Liver (tissue), 8 donors: ENCODE measurements at regions not wholly inside any gene's neighbourhood (a gene's known extent, or its start where the extent isn't known, plus 50 kb on each side); places are given as distances from the start of the nearest gene placed in this dataset.

Experiments used
- DNase-seq: peaks from one replicate; pipeline ENCODE4 v3.0.0-alpha.2; 2017; ENCODE audit warnings: low spot score
- H3K27ac ChIP-seq, 2 donors: one replicate each; pipeline ENCODE4 v1.7.0; 2013; ENCODE audit warnings: inconsistent platforms in 2 of 2, low read length in 2 of 2, control low read depth in 1 of 2, low read depth in 1 of 2, mild to moderate bottlenecking in 1 of 2
- H3K27me3 ChIP-seq, 4 donors: one replicate each; pipeline versions ENCODE4 v1.6.1 to v1.7.0; 2013; ENCODE audit warnings: low read length in 3 of 4, inconsistent platforms in 1 of 4, mild to moderate bottlenecking in 1 of 4, moderate library complexity in 1 of 4; ENCODE audit not compliant: control insufficient read depth in 4 of 4, insufficient read depth in 4 of 4
- H3K36me3 ChIP-seq, 4 donors: one replicate each; pipeline versions ENCODE4 v1.6.1 to v1.7.0; 2013; ENCODE audit warnings: low read length in 3 of 4, mild to moderate bottlenecking in 3 of 4, low read depth in 1 of 4, moderate library complexity in 1 of 4; ENCODE audit not compliant: control insufficient read depth in 4 of 4, insufficient read depth in 3 of 4
- H3K4me1 ChIP-seq, 4 donors: one replicate each; pipeline versions ENCODE4 v1.6.1 to v1.7.0; 2013; ENCODE audit warnings: low read length in 3 of 4, mild to moderate bottlenecking in 3 of 4, moderate library complexity in 1 of 4; ENCODE audit not compliant: control insufficient read depth in 4 of 4, insufficient read depth in 4 of 4
- H3K4me3 ChIP-seq, 3 donors: one replicate each; pipeline versions ENCODE4 v1.6.1 to v1.7.0; 2013; ENCODE audit warnings: low read length in 3 of 3, control low read depth in 1 of 3, low read depth in 1 of 3, mild to moderate bottlenecking in 1 of 3
- H3K9ac ChIP-seq, 2 donors: one replicate each; pipeline ENCODE4 v1.7.0; 2013; ENCODE audit warnings: low read length in 2 of 2, mild to moderate bottlenecking in 2 of 2, moderate library complexity in 2 of 2, control low read depth in 1 of 2, low read depth in 1 of 2
- H3K9me3 ChIP-seq, 4 donors: one replicate each; pipeline versions ENCODE4 v1.6.1 to v1.7.0; 2013; ENCODE audit warnings: low read length in 3 of 4; ENCODE audit not compliant: control insufficient read depth in 4 of 4
- CTCF ChIP-seq: fragments of 150-350 bp; IDR thresholded peaks from 2 replicates; pipeline ENCODE4 v1.5.1; 2017; ENCODE audit warnings: improper control_type of control experiment, low read depth, low read length; ENCODE audit not compliant: missing input control
- EGR1 ChIP-seq, 2 donors: IDR thresholded peaks; 2 replicates each; pipeline ENCODE4 v1.6.1; 2016 to 2018; ENCODE audit warnings: antibody characterized with exemption in 2 of 2, low read depth in 2 of 2
- FOXA1 ChIP-seq: IDR thresholded peaks from 2 replicates; pipeline ENCODE4 v1.6.1; 2016; ENCODE audit warnings: antibody characterized with exemption
- FOXA2 ChIP-seq: IDR thresholded peaks from 2 replicates; pipeline ENCODE4 v1.6.1; 2016; ENCODE audit warnings: antibody characterized with exemption
- GABPA ChIP-seq, 2 donors: IDR thresholded peaks in 1 of 2; conservative IDR thresholded peaks in 1 of 2; 2 replicates each; pipeline ENCODE4 v1.6.1; 2016; ENCODE audit warnings: antibody characterized with exemption in 2 of 2, mild to moderate bottlenecking in 1 of 2, moderate library complexity in 1 of 2
- HNF4A ChIP-seq, 2 donors: conservative IDR thresholded peaks; 2 replicates each; pipeline ENCODE4 v1.6.1; 2016; ENCODE audit warnings: antibody characterized with exemption in 2 of 2, mild to moderate bottlenecking in 2 of 2
- HNF4G ChIP-seq: IDR thresholded peaks from 2 replicates; pipeline ENCODE4 v1.6.1; 2016; ENCODE audit warnings: antibody characterized with exemption
- JUND ChIP-seq, 2 donors: IDR thresholded peaks; 2 replicates each; pipeline ENCODE4 v1.6.1; 2016; ENCODE audit warnings: antibody characterized with exemption in 2 of 2
- NR2F2 ChIP-seq: IDR thresholded peaks from 2 replicates; pipeline ENCODE4 v1.6.1; 2016; ENCODE audit warnings: antibody characterized with exemption
- RAD21 ChIP-seq, 2 donors: IDR thresholded peaks; 2 replicates each; pipeline ENCODE4 v1.6.1; 2016; ENCODE audit warnings: antibody characterized with exemption in 2 of 2, mild to moderate bottlenecking in 2 of 2
- RXRA ChIP-seq, 2 donors: IDR thresholded peaks; 2 replicates each; pipeline ENCODE4 v1.6.1; 2017 to 2018; ENCODE audit warnings: antibody characterized with exemption in 2 of 2, mild to moderate bottlenecking in 1 of 2
- SP1 ChIP-seq: IDR thresholded peaks from 2 replicates; pipeline ENCODE4 v1.6.1; 2018; ENCODE audit warnings: antibody characterized with exemption, mild to moderate bottlenecking
- TAF1 ChIP-seq: conservative IDR thresholded peaks from 2 replicates; pipeline ENCODE4 v1.6.1; 2016; ENCODE audit warnings: antibody characterized with exemption, mild to moderate bottlenecking
- YY1 ChIP-seq: IDR thresholded peaks from 2 replicates; pipeline ENCODE4 v1.6.1; 2016; ENCODE audit warnings: antibody characterized with exemption, mild to moderate bottlenecking
- ZBTB33 ChIP-seq: IDR thresholded peaks from 2 replicates; pipeline ENCODE4 v1.6.1; 2016; ENCODE audit warnings: antibody characterized with exemption
- WGBS: extraction: QIAGEN DNeasy Blood & Tissue Kit; methylation state at CpG from one replicate; pipeline ENCODE4 v1.1.7; 2013; 5-methylcytosine and 5-hydroxymethylcytosine counted together
- TF ChIP-seq, protein P1 (sequence below): IDR thresholded peaks from 2 replicates; pipeline ENCODE4 v1.6.1; 2016; ENCODE audit warnings: antibody characterized with exemption, mild to moderate bottlenecking
- TF ChIP-seq, protein P2 (sequence below): IDR thresholded peaks from 2 replicates; pipeline ENCODE4 v1.6.1; 2016; ENCODE audit warnings: antibody characterized with exemption
- TF ChIP-seq, protein P3 (sequence below): IDR thresholded peaks from 2 replicates; pipeline ENCODE4 v1.6.1; 2016; ENCODE audit warnings: antibody characterized with exemption
- donor health status: healthy.
- donor health status: healthy.
- donor health status: healthy.
- donor health status: healthy.
- donor health status: healthy.

DNA sequence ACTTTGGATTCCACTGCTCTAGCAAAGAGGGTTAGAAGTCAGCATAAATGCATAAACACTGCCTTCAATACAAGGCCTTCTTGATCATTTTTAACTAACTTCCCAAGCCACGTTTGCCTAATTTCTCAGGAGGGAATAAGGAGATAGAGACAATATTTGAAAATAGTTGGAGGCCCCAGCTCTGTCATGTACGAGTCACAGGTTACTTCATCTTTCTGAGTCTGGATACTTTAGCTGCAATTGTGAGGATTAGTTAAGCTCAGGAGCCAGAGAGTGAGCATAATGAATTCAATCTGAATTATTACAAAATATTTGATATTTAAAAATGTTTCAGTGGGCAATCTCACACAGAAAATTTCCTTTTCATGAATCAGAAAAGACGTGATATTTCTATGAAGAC lies 298.9 kb downstream of the SHOX2 start:
- no peaks in the 10 kb centered on the region for H3K36me3 ChIP-seq
- WGBS: 74% methylated on average over 3 of the region's 3 CpGs
- DNase-seq: no peak

More for the DNA sequence above, 298.9 kb downstream of the SHOX2 start:
- peaks cover 0 to 6% (median 2%) of the 10 kb centered on the region in 4 donors for H3K4me1 ChIP-seq
- H3K27me3 ChIP-seq: no peaks in the 10 kb centered on the region
- no peaks in the 10 kb centered on the region for H3K9me3 ChIP-seq
- no peak overlapping the region for H3K4me3 ChIP-seq
- H3K27ac ChIP-seq: no peak overlapping the region
- TF ChIP-seq, protein P1, sequence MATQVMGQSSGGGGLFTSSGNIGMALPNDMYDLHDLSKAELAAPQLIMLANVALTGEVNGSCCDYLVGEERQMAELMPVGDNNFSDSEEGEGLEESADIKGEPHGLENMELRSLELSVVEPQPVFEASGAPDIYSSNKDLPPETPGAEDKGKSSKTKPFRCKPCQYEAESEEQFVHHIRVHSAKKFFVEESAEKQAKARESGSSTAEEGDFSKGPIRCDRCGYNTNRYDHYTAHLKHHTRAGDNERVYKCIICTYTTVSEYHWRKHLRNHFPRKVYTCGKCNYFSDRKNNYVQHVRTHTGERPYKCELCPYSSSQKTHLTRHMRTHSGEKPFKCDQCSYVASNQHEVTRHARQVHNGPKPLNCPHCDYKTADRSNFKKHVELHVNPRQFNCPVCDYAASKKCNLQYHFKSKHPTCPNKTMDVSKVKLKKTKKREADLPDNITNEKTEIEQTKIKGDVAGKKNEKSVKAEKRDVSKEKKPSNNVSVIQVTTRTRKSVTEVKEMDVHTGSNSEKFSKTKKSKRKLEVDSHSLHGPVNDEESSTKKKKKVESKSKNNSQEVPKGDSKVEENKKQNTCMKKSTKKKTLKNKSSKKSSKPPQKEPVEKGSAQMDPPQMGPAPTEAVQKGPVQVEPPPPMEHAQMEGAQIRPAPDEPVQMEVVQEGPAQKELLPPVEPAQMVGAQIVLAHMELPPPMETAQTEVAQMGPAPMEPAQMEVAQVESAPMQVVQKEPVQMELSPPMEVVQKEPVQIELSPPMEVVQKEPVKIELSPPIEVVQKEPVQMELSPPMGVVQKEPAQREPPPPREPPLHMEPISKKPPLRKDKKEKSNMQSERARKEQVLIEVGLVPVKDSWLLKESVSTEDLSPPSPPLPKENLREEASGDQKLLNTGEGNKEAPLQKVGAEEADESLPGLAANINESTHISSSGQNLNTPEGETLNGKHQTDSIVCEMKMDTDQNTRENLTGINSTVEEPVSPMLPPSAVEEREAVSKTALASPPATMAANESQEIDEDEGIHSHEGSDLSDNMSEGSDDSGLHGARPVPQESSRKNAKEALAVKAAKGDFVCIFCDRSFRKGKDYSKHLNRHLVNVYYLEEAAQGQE: no peak
- TF ChIP-seq EGR1 (IDR thresholded peaks at IDR 0.05; ENCODE audit: low read depth in 2 of 2): no peak
- TF ChIP-seq, protein P2, sequence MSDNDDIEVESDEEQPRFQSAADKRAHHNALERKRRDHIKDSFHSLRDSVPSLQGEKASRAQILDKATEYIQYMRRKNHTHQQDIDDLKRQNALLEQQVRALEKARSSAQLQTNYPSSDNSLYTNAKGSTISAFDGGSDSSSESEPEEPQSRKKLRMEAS: no peak
- TF ChIP-seq, protein P3, sequence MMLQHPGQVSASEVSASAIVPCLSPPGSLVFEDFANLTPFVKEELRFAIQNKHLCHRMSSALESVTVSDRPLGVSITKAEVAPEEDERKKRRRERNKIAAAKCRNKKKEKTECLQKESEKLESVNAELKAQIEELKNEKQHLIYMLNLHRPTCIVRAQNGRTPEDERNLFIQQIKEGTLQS: no peak
- TF ChIP-seq CTCF: no peak
- no peak for TF ChIP-seq NR2F2
- no peak for TF ChIP-seq JUND (IDR thresholded peaks at IDR 0.05)
- TF ChIP-seq RXRA (IDR thresholded peaks at IDR 0.05): no peak
- TF ChIP-seq RAD21 (IDR thresholded peaks at IDR 0.05): no peak
- no peak for TF ChIP-seq TAF1
- TF ChIP-seq FOXA1: no peak
- no peak for TF ChIP-seq FOXA2
- TF ChIP-seq SP1: no peak
- TF ChIP-seq HNF4A (conservative IDR thresholded peaks at IDR 0.05): no peak
- TF ChIP-seq HNF4G: no peak
- no peak for TF ChIP-seq ZBTB33
- no peak for TF ChIP-seq GABPA (IDR thresholded peaks at IDR 0.05 in 1 of 2, conservative IDR thresholded peaks at IDR 0.05 in 1 of 2)
- no peak for TF ChIP-seq YY1
- H3K9ac ChIP-seq: no peak overlapping the region
